Activated CD8-positive, alpha-beta memory T cell treated with anti-CD3 and anti-CD28 coated beads, Interleukin-2, amount 50 U/mL, for 24 hours (primary cell): ENCODE measurements at regions not wholly inside any gene's neighbourhood (a gene's known extent, or its start where the extent isn't known, plus 50 kb on each side); places are given as distances from the start of the nearest gene placed in this dataset.
"Not testable (repeated sequence)": the region's sequence is repeated elsewhere in the genome, so short reads cannot be mapped to it uniquely, and the experiment has no call there.

Source experiments
- DNase-seq: peaks from one replicate; pipeline ENCODE4 v3.0.0-alpha.2; 2020; ENCODE audit errors: extremely low read depth

DNA sequence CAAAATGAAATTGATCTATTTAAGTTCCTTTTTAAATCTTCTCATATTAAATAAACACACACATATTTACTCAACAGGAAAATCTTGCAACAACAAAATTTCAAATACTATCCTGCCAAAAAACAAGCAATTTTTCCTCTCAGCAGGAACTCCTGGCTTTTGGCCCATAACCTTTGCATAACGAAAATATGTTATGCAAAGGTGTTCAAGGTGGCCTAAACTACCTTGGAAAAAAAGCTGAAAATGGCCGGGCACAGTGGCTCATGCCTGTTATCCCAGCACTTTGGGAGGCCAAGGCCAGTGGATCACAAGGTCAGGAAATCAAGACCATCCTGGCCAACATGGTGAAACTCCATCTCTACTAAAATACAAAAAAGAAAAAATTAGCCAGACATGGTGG, 424.3 kb upstream of the ZNF337 start:
- DNase-seq, result not testable (repeated sequence)

DNA sequence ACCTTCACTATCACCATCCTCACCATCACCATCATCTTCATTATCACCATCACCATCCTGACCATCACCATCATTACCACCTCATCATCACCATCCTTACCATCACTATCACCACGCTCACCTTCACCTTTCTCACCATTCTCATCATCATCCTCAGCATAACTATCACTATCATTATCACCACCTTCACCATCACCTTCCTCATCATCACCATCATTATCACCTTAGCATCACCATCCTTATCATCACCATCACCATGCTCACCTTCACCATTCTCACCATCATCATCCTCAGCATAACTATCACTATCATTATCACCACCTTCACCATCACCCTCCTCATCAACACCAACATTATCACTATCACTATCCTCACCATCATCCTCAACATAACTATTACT, 397.8 kb upstream of the ZNF337 start:
- not testable (repeated sequence) for DNase-seq

DNA sequence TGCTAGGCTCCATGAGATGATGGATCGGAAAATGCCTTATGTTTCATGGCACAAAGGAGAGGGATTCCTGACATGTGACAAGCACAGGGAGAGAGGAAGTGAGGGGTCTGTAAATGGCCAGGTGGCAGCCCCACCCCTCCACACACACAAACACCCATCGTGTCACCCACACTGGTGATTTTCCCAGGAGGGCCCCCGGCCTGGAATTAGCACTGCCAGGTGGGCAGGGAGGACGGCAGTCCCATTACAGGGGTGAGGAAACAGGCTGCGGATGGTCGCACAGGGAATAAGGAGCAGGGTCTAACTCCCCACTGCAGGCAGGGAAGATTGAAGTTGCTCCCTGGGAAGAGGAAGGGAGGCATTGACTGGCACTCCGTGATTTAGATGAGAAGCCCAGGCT, 395.3 kb upstream of the ZNF337 start:
- not testable (repeated sequence) for DNase-seq

DNA sequence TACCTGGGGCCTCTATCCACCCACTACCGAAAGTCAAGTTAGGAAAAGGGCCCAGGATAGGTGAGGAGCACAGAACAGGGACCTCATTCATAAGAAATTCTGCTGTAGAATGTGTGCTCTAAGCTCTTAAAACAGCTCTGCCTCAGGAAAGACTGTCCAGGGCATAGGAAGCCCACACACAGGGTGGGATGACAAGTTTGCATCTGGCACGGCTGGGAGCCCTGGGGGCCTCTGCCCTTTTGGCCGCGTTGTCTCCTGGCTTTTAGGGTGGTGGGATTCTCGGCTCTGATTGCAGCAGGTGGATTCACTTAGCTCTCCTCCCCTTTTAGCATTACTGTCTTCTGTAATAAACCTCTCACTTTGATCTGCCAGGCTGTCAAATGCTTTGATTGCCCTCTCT, 389.5 kb upstream of the ZNF337 start:
- DNase-seq, result not testable (repeated sequence)

DNA sequence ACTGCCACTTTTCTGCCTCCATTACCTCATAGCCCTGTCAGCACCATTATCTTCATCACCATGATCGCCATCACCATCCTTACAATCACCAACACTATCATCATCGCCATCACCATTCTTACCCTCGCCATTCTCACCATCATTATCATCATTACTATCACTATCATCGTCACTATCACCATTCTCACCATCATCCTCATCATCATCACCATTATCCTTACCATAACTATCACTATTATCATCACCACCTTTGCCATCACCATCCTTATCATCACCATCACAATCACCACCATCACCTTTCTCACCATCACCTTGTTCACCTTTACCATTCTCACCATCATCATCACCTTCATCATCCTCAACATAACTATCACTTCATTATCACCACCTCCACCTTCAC, 377.3 kb upstream of the ZNF337 start:
- DNase-seq, result not testable (repeated sequence)

DNA sequence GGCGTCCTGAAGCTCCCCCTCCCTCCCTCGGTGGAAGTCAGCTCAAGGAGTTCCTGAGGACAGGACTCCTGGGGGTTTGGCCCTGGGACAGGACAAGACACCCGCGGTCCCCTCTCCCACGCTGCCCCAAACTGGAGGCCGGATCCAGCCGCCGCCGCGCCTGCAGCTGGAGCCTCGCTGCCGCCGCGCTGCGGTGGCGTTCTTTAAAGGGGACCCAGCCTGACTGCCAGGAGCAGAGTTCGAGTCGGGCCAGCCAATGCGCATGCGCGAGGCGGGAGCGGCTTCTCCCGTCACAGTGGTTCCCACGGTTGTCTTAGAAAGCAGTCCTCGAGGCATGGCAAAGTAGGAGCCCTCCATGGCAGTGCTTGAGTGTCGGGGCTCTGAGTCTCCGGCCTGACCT, 362.7 kb upstream of the ZNF337 start:
- not testable (repeated sequence) for DNase-seq

DNA sequence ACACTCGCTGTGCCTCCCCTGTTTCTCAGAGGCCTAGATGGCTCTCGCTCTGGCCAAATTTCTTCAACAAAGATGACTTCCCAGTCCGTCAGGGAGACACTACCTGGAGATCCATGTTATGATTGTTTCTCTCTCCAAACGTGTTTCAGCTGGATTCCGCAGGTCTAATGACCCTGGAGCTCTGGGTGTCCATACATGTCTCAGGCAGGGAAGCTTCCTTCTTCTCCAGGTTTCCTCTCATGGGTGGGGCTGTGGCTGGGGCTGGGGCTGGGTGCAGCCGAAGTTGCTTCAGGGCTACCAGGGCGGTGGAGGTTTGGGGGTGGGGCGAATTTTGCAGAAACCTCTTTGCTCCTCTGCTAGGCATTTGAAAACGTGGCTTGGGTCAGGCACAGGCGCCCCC, 361.8 kb upstream of the ZNF337 start:
- not testable (repeated sequence) for DNase-seq

DNA sequence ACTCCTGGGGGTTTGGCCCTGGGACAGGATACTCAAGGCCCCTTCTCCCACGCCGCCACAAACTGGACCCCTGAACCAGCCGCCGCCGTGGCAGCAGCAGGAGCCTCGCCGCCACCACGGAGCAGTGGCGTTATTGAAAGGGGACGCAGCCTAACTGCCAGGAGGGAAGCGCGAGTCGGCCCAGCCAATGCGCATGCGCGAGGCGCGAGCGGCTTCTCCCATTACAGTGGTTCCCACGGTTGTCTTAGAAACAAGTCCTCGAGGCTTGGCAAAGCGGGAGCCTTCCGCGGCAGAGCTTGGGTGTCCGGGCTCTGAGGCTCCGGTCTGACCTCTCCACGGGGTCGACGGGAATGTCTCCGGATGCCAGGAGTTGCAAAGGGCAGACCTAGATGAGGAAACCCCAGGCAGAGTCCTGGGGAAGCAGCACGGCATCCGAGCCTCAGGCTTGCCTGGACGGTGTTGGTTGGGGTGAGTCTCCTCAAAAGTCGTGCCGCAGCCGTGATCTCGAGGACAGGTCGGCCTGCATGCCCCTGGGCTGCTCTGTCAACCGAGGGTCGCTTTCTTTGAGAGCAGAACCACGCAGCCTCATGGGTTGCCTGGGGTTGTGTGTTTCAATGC, 360.6 kb upstream of the ZNF337 start:
- DNase-seq, result not testable (repeated sequence)

DNA sequence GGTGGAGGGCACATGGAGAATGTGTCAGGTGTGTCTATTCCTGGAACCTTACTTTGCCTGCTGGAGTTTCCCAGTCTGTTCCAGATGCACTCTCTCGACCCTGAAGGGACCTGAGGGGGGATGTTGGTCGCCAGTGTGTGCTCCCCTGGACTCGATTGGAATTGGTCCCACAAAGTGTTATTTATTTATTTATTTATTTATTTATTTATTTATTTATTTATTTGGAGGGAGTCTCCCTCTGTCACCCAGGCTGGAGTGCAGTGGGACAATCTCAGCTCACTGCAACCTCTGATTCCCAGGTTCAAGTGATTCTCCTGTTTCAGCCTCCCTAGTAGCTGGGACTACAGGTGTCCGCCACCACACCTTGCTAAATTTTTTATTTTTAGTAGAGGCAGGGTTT, 329.1 kb upstream of the ZNF337 start:
- DNase-seq, result not testable (repeated sequence)

DNA sequence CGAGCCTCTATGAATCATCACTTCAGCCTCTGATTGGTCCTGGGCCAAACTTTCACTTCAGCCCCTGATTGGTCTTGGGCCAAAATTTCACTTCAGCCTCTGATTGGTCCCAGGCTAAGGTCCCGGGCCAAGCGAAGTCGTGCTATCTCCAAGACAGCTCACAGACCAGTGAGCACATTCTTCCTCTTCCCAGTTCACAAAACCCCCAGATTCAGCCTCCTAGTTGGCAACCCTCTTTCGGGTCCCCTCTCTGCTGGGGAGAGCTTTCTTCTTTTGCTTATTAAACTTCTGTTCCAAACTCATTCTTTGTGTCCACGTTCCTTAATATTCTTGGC, 314.3 kb upstream of the ZNF337 start:
- DNase-seq, result not testable (repeated sequence)

DNA sequence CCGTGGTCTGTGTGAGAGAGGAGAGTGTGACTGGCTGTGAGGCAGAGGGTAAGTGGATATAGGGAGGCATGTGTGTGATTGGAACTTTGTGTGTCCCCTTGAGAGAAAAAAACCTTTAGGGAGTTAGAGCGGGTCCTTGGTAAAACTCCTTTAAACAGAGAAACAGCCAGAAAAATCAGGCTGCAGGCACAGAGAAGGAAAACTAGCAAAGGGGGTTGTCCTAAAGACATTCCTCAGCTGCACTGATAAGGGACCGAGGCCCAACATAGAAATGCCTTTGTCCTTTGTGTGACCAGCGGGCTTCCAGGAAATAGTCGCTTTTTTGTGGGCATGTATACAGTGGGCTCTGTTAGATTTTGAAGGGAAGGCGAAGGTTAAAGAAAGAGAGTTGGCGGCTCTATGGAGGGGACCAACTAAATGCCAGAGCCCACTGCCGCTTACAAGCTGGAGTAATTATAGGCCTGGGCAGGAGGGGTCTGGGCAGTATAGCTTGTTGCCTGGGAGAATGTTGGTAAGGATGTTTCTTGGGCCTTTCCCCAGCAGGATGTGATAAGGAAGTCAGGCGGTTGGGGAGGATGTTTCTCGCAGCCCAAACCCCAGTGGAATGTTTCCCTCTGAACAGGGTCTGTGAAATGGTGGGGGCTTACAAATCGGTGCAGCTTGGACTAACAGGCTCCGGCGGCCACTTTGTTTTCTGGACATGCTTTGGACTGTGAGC, 313.7 kb upstream of the ZNF337 start:
- not testable (repeated sequence) for DNase-seq

DNA sequence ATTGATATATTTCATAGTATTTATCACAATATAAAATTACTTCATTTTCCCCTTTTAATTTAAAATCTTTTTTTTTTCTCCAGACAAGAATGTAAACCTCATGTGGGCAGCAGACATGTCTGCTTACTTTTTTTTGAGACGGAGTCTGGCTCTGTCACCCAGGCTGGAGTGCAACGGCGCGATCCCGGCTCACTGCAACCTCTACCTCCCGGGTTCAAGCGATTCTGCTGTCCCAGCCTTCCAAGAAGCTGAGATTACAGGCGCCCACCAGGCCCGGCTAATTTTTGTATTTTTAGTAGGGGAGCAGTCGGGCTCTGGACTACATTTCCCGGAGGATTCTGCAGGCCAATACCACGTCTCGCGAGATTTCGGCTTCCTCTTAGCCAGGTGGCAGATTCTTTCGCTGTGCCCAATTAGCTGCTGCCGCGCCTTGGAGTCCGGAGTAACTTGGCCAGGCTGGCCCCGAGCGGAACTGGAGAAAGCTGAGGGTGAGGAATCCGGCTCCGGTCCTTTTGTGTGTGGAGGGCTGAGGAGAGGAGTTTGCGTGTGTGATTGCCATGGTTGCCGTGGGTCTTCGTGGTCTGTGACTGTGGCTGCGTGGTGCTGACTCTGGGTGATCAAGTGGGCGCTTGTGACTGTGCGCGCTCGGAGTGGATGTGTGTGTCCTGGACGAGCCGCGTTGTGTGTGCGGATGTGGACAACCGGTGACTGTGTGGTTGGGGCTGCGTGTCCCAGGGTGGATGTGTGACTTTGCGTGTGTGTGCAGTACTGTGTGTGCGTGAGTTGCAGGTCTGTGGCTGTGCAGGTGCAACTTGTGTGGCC, 313.0 kb upstream of the ZNF337 start:
- not testable (repeated sequence) for DNase-seq

DNA sequence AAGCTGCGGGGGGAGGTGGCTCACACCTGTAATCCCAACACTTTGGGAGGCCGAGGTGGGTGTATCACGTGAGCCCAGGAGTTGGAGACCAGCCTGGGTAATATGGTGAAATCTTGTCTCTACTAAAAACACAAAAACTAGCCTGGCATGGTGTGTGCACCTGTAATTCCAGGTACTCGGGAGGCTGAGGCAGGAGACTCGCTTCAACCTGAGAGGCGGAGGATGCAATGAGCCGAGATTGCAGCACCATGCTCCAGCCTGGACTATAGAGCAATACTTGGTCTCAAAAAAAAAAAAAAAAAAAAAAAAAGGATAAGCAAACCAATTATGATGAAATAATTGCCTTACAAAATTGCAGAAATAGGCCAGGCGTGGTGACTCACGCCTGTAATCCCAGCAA, 311.4 kb upstream of the ZNF337 start:
- DNase-seq, result not testable (repeated sequence)

DNA sequence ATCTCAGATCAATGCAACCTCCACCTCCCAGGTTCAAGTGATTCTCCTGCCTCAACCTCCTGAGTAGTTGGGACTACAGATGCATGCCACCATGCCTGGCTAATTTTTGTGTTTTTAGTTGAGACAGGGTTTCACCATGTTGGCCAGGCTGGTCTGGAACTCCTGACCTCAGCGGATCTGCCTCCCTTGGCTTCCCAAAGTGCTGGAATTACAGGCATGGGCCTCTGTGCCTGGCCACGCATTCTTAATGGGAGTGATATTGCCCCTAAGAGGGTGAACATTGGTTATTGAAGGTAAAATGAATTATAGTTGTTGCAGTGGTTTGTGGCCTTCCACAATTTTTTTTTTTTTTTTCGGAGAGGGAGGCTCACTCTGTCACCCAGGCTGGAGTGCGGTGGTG, 309.5 kb upstream of the ZNF337 start:
- DNase-seq, result not testable (repeated sequence)

DNA sequence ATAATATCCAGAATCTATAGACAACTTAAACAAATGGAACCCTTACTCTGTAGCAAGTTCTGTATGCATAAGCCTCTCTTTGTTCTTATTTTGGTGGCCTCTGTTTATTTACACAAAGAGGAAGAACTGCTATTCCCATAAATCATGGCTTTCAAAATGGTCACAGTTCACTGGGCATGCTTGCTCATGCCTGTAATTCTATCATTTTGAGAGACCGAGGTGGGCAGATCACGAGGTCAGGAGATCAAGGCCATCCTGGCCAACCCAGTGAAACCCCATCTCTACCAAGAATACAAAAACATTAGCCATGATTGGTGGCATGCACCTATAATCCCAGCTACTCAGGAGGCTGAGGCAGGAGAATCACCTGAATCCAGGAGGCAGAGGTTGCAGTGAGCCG, 307.3 kb upstream of the ZNF337 start:
- not testable (repeated sequence) for DNase-seq

DNA sequence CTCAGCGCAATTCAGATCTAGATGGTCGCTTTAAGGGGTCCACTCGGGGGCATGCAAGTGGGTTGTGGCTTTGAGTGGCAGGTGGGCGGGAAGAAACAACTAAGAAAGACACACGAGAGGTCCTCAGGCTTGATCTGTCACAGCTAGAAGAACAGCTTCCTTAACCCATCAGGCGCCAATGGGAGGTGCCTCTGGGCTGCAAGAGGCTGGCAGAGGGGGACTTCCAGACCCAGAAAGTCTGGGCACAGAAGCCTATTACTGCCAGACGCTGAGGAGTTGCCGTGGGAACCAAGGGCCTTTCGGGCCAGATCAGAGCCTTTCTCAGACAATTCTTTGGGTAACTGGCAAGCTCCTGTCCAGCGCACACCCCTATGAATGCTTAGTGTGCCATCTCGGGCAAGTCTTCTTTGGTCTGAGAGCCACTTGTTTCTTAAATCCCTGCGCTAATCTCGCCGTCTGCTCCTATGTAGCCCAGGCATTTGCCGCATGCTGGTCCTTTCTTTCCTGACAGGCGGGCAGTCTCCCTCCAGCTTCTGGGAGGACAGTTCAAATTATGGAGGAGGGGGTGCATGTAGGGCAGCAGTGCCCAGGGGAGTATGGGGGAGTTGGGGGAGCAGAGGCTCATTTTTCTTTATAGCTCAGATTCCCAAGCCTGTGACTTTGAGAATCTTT, 300.9 kb upstream of the ZNF337 start:
- DNase-seq, result not testable (repeated sequence)

DNA sequence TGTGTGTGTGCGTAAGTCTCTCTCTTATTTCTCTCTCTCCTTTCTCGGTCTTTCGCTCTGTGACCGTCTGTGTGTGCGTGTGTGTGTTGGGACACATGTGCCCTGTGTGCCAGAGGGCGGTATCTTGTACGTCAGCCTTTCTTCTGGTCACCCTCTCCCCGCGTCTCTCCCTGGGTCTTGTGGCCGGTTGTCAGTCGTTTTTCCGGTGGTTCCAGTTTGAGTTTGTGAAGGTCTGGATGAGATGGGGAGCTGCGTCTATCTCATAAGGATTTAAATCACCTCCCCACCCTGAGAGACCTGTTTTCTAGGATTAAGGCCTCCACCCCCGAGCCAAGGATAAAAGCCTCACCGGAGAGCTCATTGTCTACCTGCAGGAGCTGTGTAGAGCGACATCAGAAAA, 295.5 kb upstream of the ZNF337 start:
- no peak for DNase-seq

DNA sequence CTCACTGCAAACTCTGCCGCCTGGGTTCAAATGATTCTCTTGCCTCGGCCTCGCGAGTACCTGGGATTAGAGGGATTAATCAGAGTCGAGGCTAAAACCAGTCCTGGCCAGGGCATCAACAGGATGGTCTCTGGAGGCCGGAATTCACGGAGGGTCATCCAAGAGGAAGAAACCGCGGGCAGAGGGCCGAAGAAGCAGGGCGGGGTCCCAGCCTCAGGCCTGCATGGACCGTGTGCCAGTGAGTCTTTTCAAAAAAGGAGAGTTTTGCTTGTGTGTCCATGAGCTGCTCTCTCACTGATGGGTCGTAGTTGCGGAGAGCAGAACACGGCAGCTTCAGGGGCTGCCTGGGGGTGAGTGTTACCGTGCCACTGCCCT, 295.1 kb upstream of the ZNF337 start:
- no peak for DNase-seq

DNA sequence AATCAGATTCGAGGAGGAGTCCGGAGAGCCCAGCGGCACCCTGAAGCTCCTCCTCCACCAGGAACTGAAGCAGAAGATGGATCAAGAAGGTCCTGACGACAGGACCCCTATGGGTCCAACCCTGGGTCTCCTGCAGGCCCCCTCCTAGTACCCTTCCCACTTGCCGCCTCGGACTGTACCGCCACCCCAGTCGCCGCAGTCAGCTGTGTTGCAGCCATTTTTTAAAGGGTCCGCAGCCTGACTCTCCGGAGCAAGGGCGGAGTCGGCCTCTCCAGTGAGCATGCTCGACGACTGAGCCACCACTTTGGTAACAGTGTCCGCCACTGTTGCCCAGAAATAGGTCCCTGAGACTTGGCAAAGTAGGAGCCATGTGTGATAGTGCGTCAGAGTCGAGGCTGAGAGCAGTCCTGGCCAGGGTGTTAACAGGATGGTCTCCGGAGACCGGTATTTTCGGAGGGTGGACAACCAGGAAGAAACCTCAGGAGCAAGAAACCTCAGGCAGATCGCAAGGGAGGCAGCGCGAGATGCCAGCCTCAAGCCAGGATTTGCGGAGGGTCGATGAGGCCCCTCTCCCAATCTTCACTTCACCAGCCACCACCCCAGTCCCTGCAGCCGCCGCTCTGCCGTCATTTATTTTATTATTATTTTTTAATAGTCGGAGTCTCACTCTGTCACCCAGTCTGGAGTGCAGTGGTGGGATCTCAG, 294.6 kb upstream of the ZNF337 start:
- DNase-seq, result no peak

DNA sequence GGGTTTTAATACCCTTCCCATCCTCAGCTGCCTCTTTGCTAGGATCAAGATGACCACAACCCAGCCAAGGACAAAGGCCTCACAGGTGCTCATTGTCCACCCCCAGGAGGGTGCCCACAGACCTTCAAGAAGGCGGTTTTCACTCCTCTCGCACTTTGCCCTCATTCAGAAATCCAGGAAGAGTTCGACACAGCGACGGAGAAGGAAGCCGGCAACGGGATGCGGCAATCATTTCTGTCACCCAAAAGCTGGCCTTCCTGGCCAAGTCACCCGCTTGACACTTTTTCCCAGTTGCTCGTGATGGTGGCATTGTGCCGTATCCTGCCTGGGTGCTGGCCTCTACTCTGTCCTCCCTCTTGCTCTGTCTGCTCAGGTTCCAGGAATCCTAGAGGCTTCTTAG, 293.0 kb upstream of the ZNF337 start:
- not testable (repeated sequence) for DNase-seq

DNA sequence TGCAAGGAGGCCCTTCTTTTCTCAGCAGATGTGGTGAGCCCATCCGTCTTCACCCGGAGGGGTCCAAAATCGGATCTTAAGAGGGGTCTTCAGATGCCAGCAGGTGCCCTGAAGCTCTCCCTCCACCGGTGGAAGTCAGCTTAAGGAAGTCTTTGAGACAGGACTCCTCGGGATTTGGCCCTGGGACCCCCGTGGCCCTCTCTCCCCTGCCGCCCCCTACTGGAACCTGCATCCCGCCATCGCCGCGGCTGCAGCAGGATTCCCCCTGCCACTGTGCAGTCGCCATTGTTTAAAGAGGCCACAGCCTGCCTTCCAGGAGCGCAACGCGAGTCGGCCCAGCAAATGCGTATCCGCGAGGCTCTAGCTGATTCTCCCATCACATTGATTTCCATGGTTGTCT, 292.5 kb upstream of the ZNF337 start:
- no peak for DNase-seq
